ENCODE measurements at regions not wholly inside any gene's neighbourhood (a gene's known extent, or its start where the extent isn't known, plus 50 kb on each side); places are given as distances from the start of the nearest gene placed in this dataset.

- intact Hi-C loops (cut with DNase I): no loop called here
- no peak for DNase-seq (ENCODE audit: low spot score)
Observed at GRCh38 chr12:116628450-116628793, 69.2 kb downstream of the MAP1LC3B2 start.
